ENCODE measurements at regions not wholly inside any gene's neighbourhood (a gene's known extent, or its start where the extent isn't known, plus 50 kb on each side); places are given as distances from the start of the nearest gene placed in this dataset.
"Not testable (repeated sequence)": the region's sequence is repeated elsewhere in the genome, so short reads cannot be mapped to it uniquely, and the experiment has no call there.

DNA sequence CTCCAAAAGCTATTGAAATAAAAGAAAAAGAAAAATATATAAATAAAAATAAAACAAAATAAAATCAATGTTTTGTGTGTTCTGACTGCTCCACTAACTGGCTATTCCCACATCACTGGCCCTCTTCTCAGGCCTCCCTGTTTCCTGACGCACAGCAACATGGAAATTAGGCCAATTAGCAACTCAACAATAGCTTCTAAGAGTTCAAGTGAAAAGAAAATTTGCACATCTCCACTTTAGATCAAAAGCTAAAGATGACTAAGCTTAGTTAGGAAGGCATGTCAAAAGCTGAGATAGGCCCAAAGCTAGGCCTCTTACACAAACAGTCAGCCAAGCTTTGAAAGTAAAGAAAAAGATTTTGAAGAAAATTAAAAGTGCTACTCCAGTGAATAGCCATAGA, 200.8 kb downstream of the DUSP6 start:
- DNase-seq = no peak

DNA sequence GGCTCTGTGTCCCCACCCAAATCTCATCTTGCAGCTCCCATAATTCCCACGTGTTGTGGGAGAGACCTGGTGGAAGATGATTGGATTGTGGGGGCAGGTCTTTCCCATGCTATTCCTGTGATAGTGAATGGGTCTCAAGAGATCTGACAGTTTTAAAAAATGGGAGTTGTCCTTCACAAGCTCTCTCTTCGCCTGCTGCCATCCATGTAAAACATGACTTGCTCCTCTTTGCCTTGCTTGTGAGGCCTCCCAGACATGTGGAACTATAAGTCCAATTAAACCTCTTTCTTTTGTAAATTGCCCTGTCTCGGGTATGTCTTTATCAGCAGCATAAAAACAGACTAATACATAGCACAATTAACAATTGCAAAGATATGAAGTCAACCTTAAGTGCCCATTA, 201.5 kb downstream of the DUSP6 start:
- DNase-seq = not testable (repeated sequence)

DNA sequence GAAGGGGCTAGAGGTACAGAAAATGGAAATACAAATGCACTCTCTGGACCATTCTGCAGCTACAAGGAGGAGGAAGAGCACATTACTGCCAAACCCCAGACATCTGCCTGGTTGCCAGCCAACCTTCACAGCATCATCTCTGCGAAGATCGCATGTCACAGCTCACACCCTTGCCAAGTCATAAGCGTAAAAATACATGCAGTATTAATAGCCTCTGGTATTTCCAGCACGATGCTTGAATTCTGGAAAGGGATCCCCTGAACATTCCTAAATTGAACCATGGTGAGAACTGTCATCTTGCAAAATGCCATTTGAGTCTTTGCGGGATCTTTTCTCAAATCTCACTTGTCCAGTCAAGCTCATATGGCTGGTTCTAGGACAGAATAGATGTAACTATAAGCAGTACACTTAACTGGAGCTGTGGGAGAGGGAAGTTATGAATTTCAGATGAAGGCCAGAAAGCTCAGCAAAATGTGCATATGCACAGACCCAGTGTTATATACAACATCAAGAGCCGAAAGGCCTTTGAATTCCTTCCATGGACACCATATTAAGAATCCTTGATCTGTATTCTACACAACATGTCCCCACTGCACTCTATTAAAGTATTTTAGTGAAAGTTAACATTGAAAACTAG, 211.6 kb downstream of the DUSP6 start:
- DNase-seq = no peak

DNA sequence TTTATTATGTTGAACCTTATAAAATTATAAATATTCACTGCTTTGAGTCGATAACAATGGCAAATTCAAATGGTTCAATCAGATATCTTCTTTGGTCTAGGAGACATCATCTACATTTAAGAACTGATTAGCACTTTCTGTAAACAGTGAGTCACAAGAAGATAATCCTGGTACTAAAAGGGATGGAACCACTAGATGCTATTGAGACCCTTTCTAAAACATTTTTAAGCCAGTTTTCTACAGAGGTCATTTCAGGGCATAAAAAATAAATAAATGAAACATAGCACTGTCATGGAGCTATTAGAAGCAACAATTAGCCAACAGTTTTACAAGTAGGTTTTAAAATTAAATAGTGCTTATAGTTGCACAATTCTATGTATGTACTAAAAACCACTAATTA, 212.2 kb downstream of the DUSP6 start:
- no peak for DNase-seq

DNA sequence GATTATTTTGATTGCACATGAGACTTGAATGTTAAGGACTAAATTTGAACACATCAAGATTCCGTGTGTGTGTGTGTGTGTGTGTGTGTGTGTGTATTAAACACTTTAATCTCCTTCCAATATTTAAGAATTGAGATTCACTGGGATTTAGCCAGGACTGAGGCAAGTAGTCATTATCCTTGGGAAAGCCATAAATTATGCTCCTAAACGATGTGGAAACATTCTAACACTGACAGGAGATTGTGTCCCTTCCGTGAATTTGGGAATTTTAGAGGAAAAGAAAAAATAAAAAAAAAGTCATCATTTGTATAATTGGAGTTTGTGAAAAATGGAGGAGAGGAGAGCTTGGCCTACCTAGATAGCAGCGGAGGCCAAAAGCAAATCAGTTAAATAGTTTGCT, 212.9 kb downstream of the DUSP6 start:
- no peak for DNase-seq

DNA sequence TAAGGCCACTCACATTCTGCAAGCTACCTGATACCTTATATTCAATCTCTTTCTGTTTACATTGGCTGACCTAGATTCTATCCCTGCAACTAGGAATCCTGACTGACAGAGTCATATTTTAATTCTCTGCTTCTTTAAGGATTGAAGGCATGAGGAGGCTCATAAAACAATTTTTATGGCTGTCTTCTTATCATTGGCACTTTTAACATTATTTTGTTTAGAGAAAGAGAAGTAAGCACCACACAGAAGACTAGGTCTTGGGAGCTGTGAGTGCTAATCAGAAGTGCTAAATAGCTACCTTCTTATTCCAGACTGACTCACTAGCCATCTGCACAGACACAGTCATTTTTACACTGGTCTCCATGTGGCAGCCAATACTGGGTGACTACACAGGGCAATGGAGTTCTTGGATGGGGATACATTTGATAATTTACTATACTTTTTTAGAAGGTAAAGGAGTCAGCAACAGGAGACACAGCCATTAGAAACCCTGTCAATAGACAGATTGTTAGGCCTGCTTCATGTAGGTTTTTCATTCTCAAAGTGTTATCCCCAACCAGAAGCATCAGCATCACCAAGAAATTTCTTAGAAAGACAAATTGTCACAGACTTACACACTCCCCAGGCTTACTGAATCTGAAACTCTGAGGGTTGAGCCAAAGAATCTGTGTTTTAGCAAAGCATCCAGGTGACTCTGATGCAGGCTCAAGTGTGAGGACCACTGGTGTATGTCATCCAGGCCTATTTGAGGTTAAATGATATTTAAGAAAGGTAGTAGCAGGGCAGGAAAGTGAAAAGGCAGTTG, 214.1 kb downstream of the DUSP6 start:
- no peak for DNase-seq

DNA sequence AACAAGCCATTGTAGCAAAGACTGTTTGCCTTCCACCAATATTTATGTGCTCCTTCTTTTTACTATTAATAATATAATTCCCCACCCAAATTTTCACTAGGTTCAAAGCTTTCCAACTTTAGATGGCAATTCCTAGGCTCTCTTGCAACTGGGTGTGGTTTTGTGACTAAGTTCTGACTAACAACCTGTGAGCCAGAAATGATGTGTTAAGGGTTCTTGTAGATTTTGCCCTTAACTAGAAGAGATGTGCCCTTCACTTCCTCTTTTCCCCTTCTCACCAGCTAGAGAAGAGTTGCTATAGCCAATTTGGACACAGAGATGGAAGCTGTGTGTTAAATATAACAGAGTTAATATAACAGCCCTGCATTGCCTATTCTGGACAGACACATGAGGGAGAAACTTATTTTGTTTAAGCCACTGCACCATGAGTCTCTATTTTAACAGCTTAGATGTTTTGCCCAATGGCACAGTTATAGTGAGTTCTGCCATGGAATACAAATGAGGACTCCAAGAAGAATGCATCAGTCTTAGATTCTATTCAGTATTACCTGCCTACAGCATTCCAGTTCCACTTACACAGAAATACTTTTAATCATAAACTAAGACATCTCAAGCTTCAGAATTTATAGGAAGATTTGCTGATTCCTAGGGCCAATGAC, 216.2 kb downstream of the DUSP6 start:
- DNase-seq = no peak

DNA sequence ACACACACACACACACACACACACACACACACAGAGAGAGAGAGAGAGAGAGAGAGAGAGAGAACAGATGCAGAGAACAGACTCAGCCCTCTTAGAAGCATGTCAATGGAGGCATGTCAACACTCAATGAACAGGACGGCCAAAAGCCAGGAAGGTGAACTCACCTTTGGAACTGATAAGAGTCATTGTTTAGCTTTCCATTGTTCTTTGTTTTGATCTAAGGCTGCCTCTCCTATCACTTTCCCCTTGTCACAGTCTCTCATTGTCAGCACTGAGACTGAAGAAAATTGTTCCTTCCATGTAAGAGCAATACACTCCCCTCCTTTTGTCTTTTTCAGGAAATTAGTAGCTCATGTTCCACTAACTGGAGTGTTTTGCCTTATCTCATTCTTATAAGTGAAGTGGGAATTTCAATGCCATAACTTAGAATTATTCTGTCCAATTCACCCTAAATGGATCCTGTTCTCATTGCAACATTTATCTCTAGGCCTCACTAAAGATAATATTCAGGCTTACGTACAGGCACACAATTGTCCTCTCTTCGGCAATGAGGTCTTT, 218.0 kb downstream of the DUSP6 start:
- no peak for DNase-seq

DNA sequence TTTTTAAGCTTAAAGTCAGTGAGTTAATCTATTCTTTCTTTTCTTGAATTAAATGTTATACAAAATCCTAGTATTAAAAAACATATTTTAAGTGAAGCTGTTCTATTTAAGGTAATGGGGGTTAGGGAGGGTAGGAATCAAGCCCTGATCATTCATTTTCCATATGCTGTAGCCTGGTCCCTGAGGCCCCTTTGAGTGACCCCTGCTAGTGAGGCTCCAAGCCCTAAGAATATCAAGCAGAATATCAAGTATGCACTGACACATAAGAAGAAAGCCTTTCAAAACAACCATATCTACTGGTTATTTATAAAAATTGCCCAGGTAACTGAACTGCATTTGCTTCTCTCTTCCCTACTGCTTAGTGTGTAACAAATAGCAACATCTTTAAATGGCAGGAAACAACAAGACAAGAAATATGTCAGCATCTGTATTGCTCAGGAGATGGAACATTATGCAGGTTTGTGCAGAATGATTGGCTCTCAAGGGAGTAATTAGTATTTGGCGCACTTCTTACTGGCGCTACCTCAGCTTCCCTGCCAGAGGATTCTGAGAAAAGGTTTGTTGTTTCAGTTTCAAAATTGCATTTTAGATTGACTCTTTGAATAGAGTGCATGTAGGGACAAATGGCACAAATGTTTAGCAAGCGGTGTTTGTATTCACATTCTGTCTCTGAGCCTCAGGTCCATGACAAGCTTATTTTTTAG, 223.0 kb downstream of the DUSP6 start:
- DNase-seq = no peak

DNA sequence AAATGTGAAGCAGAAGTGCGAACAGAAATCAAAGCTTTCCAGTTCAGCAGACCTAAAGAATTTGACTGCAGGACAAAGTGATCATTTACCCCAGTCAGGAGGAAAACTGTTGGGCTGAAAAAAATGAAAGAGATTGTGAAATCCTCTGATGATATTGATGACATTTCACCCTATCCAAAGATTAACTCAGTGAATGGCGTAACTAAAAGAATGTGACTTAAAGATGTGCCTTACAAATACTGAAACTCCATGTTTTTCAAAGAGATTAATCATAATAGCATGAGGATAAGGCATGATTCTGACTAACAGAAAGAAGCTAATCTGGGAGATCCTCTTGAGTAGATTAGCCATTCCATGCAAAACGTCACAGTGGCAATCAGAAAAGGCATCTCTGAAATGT, 225.6 kb downstream of the DUSP6 start:
- DNase-seq = no peak

DNA sequence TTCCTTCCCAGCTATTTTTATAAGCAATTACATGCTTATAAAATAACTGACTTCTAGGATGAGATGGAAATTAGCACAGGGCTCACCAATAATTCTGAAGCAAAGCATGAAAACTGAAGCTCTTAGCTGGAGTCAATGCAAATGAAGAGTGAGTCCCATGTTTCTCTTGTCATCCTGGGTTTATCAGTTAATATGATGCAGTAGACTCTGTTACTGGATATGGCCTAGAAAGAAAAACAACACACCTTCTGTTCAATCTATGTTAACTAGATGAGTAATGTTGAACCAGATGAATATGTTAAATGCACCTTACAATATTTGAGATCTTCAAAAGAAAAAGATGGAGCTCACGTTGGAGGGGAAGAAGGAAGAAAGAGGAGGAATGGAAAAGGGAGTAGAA, 229.4 kb downstream of the DUSP6 start:
- no peak for DNase-seq

DNA sequence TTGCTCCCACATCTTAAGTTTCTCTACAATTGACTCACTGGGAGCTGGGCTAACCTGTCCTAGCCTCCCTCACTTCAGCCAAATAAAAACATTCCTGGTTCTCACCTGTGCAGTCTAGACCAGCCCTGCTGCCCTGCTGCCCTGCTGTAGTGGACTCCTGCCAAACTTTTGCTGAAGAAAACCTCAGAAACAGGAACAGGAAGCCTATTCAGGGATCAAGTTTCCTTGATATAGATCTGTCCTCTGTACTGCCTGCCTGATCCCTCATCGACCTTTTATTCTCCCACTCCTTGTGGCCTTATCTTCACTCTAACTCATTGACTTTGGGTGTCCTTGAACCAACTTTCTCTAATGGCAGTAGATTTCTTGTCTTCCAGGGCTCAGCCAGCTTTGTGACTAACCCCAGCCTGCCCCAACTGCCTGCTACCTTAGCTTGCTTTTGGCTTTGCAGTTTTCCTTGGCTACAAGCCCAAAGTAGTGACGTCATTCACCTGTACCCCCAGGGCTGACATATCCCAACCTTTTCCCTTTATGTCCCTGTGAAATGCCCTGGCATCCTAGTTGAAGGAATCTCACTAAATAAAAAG, 234.8 kb downstream of the DUSP6 start:
- no peak for DNase-seq

DNA sequence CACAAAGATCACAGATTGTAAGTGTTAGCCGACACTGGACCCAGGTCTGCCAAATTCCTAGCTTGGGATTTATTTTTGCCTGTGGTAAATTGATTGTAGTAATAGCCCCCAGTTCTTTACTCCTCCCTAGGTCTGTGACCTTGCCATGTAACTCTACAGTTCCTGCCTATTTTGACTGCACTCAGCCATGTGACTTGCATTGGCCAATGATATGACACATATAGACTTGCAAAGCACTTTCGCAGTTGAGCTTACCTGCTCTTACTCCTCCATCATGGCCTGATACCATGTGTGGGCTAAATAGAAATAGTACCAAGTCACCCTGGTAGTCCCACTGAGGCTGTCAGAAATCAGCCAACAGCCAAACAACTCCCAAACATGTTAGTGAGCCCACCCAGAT, 240.3 kb downstream of the DUSP6 start:
- DNase-seq = no peak

DNA sequence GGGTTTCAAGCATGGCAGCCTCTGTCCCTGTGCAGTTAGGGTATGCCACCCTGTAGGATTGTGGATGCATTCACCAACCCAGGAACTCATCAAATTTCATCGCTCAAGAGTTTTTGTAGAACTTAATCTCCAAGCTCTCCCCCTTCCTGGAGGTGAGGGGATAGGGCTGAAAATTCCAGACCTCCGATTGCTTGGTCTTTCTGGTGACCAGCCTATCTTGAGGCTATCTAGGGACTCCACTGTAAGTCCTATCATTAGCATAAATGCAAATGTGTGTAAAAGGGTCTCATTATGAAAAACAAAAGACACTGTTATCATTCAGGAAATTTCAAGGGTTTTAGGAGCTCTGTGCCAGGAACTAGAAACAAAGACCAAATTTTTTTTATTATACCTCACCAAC, 244.0 kb downstream of the DUSP6 start:
- no peak for DNase-seq

DNA sequence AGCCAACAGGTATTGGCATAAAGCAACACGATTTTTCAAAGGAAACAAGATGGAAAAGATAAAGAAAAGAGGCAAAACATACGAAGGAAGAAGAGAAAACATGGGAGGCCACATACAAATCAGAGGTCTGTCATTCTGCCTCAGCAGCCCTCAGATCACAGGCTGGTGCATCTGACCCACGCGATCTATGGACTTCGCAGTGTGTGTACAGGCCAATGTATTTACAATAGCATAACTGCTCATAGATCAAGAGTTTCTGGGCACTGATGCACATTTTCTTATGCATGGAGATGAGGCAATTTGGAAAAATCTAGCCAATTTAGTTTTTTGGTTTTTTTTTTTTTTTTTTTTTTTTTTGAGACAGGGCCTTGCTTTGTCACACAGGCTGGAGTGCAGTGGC, 245.4 kb downstream of the DUSP6 start:
- no peak for DNase-seq

DNA sequence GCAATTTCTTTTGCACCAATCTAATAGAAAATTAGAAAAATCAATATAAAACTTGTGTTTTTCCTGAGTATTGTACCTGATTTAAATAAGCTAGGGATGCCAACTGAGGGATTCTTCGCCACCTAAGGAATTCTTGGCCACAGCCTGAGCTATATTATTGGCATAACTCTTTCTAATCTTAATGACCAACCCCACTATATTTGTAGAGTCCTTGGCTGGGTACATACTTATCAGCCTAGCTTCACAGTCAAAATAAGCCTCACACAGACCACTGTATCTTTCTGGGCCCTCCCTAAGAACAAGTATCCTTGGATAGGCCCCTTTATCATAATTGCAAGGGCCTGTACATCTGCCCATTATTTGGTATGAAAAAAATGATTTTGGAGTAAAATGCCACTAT, 247.1 kb downstream of the DUSP6 start:
- no peak for DNase-seq

DNA sequence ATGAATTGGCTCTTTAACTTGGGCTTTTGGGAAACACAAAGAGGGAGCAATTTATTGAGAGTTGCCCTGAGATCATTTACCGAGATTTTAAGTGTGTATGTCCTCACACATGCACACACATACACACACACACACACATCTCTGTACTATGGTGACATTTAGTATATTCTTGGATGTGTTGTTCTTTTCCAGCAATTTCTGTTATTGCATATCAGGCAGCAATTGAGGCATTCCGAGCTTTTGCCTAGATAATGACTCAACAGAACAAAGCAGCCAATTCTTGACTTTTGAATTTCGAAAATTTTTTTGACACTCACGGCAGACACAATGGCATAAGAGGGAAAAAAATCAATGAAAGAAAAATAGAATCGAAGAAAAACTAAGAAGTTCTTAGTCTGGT, 248.5 kb downstream of the DUSP6 start:
- no peak for DNase-seq

DNA sequence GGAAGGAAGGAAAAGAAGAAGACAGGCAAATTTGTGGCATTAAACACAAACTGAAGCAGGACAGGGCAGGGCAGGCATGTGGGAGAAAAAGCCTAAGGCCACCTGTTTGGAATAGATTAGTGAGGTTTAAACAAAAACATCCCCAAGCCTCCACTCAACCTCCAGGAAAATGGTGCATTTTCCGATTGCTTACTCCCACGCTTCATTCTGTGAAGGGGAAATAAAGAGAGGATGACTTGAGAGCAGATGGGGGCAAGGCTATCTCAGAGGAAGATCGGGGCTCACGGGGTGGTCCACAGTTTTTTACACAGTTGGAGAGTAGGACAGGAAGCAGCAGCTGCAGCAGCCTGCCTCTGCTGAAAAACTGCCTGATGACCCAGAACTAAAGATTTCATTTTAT, 250.9 kb downstream of the DUSP6 start:
- DNase-seq = no peak

DNA sequence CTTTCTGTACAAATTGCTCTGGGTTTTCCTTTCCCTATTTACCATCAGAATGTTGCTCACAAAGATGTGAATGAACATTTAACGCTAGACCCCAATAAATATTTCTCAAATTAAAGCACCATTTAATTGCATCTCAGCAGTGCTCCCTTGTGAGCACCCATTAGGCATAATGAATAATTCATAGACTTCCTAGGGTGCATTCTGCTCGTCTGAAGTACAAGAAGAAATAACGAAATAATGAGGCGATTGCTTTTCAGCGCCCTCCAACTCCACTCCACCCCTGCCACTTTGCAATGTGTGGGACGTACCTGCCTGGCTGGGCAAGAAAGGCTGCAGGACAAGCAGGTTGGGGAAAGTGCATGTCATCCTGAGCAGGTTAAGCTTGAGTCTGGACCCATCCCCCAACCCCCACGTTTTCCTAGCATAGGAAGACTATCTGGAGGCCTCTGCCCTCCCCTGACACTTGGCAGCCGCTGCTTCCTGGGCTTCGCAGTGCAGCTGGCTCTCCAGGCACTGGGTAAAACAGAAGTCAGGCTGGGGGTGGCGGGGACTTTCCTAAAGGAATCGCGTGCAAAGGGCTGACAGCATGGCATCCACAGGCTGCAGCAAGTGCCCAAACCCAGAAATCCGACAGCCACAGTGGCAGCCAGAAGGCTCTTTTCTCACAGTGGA, 253.7 kb downstream of the DUSP6 start:
- no peak for DNase-seq

DNA sequence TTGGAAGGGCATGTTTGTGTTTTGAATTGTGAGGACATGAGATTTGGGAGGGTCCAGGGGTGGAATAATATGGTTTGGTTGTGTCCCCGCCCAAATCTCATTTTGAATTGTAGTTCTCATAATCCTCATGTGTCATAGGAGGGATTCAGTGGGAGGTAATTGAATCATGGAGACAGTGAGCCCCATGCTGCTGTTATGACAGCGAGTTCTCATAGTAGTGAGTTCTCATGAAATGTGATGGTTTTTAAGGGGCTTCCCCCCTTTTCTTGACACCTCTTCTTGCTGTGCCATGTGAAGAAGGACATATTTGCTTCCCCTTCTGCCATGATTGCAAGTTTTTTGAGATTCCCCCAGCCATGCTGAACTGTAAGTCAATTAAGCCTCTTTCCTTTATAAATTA, 260.0 kb downstream of the DUSP6 start:
- DNase-seq = no peak

DNA sequence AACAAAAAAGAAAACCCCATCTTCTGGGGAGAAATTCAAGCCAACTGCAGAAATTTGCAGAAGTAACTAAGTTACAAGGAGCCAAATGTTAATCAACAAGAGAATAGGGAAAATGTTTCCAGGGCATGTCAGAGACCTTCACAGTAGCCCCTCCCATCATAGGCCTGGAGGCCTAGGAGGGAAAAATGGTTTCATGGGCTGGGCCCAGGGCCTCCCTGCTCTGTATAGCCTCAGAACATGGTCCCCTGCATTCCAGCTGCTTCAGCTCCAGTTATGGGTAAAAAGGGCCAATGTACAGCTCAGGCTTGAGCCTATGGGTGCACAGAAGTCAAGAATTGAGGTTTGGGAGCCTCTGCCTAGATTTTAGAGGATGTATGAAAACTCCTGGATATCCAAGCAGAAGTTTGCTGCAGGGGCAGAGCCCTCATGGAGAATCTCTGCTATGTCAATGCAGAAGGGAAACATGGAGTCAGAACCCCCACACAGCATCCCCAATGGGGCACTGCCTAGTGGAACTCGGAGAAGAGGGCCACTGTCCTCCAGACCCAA, 260.9 kb downstream of the DUSP6 start:
- DNase-seq = no peak

DNA sequence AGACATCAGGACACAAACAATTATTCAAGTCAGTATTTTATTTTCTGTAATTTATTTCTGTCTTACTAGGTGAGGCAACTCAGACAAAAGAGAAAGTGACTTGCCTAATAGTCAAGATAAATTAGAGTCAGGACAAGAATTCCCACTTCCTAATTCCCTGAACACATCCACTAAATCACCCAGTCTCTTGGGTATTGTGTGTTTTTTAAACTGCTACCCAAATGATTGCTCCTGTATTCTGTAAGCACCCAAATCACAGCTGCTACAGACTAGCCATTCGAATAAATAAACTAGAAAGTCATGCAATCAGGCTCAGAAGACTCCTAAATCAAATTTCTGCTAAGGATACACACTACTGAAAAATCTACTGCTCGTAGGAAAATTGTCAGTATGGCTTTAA, 263.0 kb downstream of the DUSP6 start:
- no peak for DNase-seq
